Keratinocyte (primary cell): ENCODE measurements at regions not wholly inside any gene's neighbourhood (a gene's known extent, or its start where the extent isn't known, plus 50 kb on each side); places are given as distances from the start of the nearest gene placed in this dataset.
A peak's percentile ranks its signal among the peaks of the same experiment; 100 is the strongest.

ENCODE experiments used
- DNase-seq: peaks from one replicate; pipeline ENCODE4 v3.0.0-alpha.2; 2011; ENCODE audit warnings: low read depth, missing footprints, low spot score
- FAIRE-seq: peaks from 2 replicates; lab custom pipeline; 2011; peaks lifted over from hg19 to GRCh38; lab: Jason Lieb, UNC
- H2AFZ ChIP-seq: 2 replicates; pipeline ENCODE4 v1.6.0; 2012; ENCODE audit warnings: low read length, control low read depth, inconsistent platforms; ENCODE audit not compliant: control insufficient read depth
- H3K27ac ChIP-seq: 2 replicates; pipeline ENCODE4 v1.5.1; 2011; ENCODE audit warnings: low read length; ENCODE audit not compliant: control insufficient read depth, insufficient read depth
- H3K27me3 ChIP-seq: 3 replicates; pipeline ENCODE4 v1.6.0; 2011; ENCODE audit warnings: low read length; ENCODE audit not compliant: control insufficient read depth, insufficient read depth; ENCODE audit errors: extremely low read depth
- H3K36me3 ChIP-seq, 2 experiments: 2 replicates in 1 of 2; 3 replicates in 1 of 2; pipeline ENCODE4 v1.5.1; 2011; ENCODE audit warnings: low read length in 2 of 2, mild to moderate bottlenecking in 1 of 2; ENCODE audit not compliant: control insufficient read depth in 2 of 2, insufficient read depth in 2 of 2; ENCODE audit errors: extremely low read depth in 1 of 2
- H3K4me1 ChIP-seq: 3 replicates; pipeline ENCODE4 v1.5.1; 2011; ENCODE audit warnings: low read length; ENCODE audit not compliant: control insufficient read depth, insufficient read depth; ENCODE audit errors: extremely low read depth
- H3K4me2 ChIP-seq: 3 replicates; pipeline ENCODE4 v1.6.0; 2011; ENCODE audit warnings: low read depth, low read length; ENCODE audit not compliant: control insufficient read depth, insufficient read depth; ENCODE audit errors: extremely low read depth
- H3K4me3 ChIP-seq, 3 experiments: fragments of 200-600 bp in 1 of 3; sonication (generic) in 1 of 3; 2 replicates in 2 of 3; 3 replicates in 1 of 3; pipeline ENCODE4 v1.5.1; 2011 to 2016; ENCODE audit warnings: low read length in 3 of 3, mild to moderate bottlenecking in 3 of 3, control low read depth in 2 of 3, inconsistent platforms in 1 of 3, low read depth in 1 of 3, mixed read lengths in 1 of 3, mixed run types in 1 of 3, moderate library complexity in 1 of 3; ENCODE audit not compliant: control insufficient read depth in 2 of 3, insufficient read depth in 2 of 3; ENCODE audit errors: extremely low read depth in 1 of 3
- H3K79me2 ChIP-seq: 2 replicates; pipeline ENCODE4 v1.6.0; 2012; ENCODE audit warnings: low read length; ENCODE audit not compliant: control insufficient read depth, insufficient read depth
- H3K9ac ChIP-seq: 3 replicates; pipeline ENCODE4 v1.6.0; 2011; ENCODE audit warnings: low read length; ENCODE audit not compliant: control insufficient read depth, insufficient read depth; ENCODE audit errors: extremely low read depth
- H3K9me1 ChIP-seq: 3 replicates; pipeline ENCODE4 v1.6.0; 2011; ENCODE audit warnings: low read length; ENCODE audit not compliant: control insufficient read depth, insufficient read depth; ENCODE audit errors: extremely low read depth
- H3K9me3 ChIP-seq: 2 replicates; pipeline ENCODE4 v1.5.1; 2012; ENCODE audit warnings: low read depth, low read length; ENCODE audit not compliant: control insufficient read depth
- H4K20me1 ChIP-seq: 3 replicates; pipeline ENCODE4 v1.6.0; 2011; ENCODE audit warnings: low read length; ENCODE audit not compliant: control insufficient read depth, insufficient read depth; ENCODE audit errors: extremely low read depth
- CTCF ChIP-seq, 3 experiments: IDR thresholded peaks in 1 of 3; conservative IDR thresholded peaks in 1 of 3; optimal IDR thresholded peaks in 1 of 3; 2 replicates in 2 of 3; 3 replicates in 1 of 3; pipeline versions ENCODE3 to v1.5.1; 2011; ENCODE audit warnings: low read length in 3 of 3, mild to moderate bottlenecking in 3 of 3, moderate library complexity in 2 of 3, control low read depth in 1 of 3, inconsistent platforms in 1 of 3; ENCODE audit not compliant: insufficient read depth in 2 of 3; ENCODE audit errors: extremely low read depth in 1 of 3
- EZH2 ChIP-seq: IDR thresholded peaks from one replicate; pipeline ENCODE4 v1.6.1; 2012; ENCODE audit warnings: inconsistent platforms, mild to moderate bottlenecking, low read length, moderate library complexity
- dilution Hi-C: fragments of 300-500 bp; cut with MboI; formaldehyde crosslinking; loops from one replicate; pipeline ENCODE4 v1.7.0; 2020; ENCODE audit warnings: low sequenced_read_pairs; ENCODE audit not compliant: extremely low pct_ligation_motif_present

GRCh38 chr1:184890539-184890973 is 83.8 kb downstream of the NIBAN1 start:
- dilution Hi-C loops, result no loop called here
- no peak overlapping the region for H2AFZ ChIP-seq
- H3K9ac ChIP-seq, result no peak overlapping the region
- TF ChIP-seq EZH2, result no peak
- TF ChIP-seq CTCF (optimal IDR thresholded peaks at IDR 0.05 in 1 of 3, IDR thresholded peaks at IDR 0.05 in 1 of 3, conservative IDR thresholded peaks at IDR 0.05 in 1 of 3; ENCODE audit: extremely low read depth in 1 of 3, insufficient read depth in 2 of 3, low read length in 3 of 3), result no peak
- H3K9me1 ChIP-seq, result no peaks in the 10 kb centered on the region
- FAIRE-seq (peak; percentile 49), DNase-seq (no peak)
- no peak overlapping the region for H3K4me2 ChIP-seq
- H3K4me1 ChIP-seq, result peaks cover 38% of the 10 kb centered on the region
- H3K9me3 ChIP-seq, result no peaks in the 10 kb centered on the region
- H3K27me3 ChIP-seq, result no peaks in the 10 kb centered on the region
- H4K20me1 ChIP-seq, result no peaks in the 10 kb centered on the region
- no peaks in the 10 kb centered on the region for H3K79me2 ChIP-seq
- H3K27ac ChIP-seq, result no peak overlapping the region
- H3K4me3 ChIP-seq, result no peak overlapping the region
- no peaks in the 10 kb centered on the region for H3K36me3 ChIP-seq

- no peak overlapping the region for H3K27ac ChIP-seq
- dilution Hi-C loops, result no loop called here
- no peaks in the 10 kb centered on the region for H3K9me1 ChIP-seq
These were observed 84.4 kb downstream of the NIBAN1 start for GRCh38 chr1:184889902-184890301.

More at GRCh38 chr1:184889902-184890301, 84.4 kb downstream of the NIBAN1 start:
- H3K4me1 ChIP-seq, result peaks cover 38% of the 10 kb centered on the region
- no peaks in the 10 kb centered on the region for H3K36me3 ChIP-seq
- H2AFZ ChIP-seq, result no peak overlapping the region
- no peak for FAIRE-seq
- no peak overlapping the region for H3K4me3 ChIP-seq
- no peak for DNase-seq
- no peak overlapping the region for H3K4me2 ChIP-seq
- TF ChIP-seq CTCF (optimal IDR thresholded peaks at IDR 0.05 in 1 of 3, IDR thresholded peaks at IDR 0.05 in 1 of 3, conservative IDR thresholded peaks at IDR 0.05 in 1 of 3; ENCODE audit: extremely low read depth in 1 of 3, insufficient read depth in 2 of 3, low read length in 3 of 3), result no peak
- TF ChIP-seq EZH2, result no peak
- H4K20me1 ChIP-seq, result no peaks in the 10 kb centered on the region
- no peaks in the 10 kb centered on the region for H3K79me2 ChIP-seq
- no peaks in the 10 kb centered on the region for H3K27me3 ChIP-seq
- H3K9ac ChIP-seq, result no peak overlapping the region
- H3K9me3 ChIP-seq, result no peaks in the 10 kb centered on the region
